ENCODE measurements at regions not wholly inside any gene's neighbourhood (a gene's known extent, or its start where the extent isn't known, plus 50 kb on each side); places are given as distances from the start of the nearest gene placed in this dataset.

DNA sequence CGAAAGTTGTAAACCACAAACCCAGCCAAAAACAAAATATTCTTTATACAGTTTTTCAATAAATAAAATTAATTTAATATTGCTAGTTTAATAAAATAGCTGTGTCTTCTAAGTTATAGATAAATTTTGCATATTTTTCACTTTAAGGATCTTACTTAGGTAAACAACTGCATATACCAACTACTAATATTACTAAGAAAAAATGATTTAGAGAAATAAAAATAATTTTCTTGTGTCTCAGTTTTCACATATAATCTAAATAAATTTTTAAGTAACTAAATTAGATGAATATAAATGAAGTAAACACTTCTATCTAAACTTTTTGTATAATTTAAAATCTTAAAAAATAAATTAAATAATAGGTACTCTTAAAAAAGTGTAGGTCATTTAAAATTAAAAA, 67.1 kb upstream of the TOP3B start:
- Histone ChIP-seq H3K4me3 (no peak overlapping the region), H3K9ac (ENCODE audit: low read depth in 2 of 2, low read length in 2 of 2) (no peak overlapping the region), H3K27ac (no peak overlapping the region), H3K36me3 (no peaks in the 10 kb centered on the region), H3K9me3 (no peaks in the 10 kb centered on the region), H3K27me3 (no peaks in the 10 kb centered on the region), H3K4me1 (no peaks in the 10 kb centered on the region)
- DNase-seq = no peak
- TF ChIP-seq, protein P1, sequence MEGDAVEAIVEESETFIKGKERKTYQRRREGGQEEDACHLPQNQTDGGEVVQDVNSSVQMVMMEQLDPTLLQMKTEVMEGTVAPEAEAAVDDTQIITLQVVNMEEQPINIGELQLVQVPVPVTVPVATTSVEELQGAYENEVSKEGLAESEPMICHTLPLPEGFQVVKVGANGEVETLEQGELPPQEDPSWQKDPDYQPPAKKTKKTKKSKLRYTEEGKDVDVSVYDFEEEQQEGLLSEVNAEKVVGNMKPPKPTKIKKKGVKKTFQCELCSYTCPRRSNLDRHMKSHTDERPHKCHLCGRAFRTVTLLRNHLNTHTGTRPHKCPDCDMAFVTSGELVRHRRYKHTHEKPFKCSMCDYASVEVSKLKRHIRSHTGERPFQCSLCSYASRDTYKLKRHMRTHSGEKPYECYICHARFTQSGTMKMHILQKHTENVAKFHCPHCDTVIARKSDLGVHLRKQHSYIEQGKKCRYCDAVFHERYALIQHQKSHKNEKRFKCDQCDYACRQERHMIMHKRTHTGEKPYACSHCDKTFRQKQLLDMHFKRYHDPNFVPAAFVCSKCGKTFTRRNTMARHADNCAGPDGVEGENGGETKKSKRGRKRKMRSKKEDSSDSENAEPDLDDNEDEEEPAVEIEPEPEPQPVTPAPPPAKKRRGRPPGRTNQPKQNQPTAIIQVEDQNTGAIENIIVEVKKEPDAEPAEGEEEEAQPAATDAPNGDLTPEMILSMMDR (IDR thresholded peaks at IDR 0.05) = no peak
- intact Hi-C loops (cut with DNase I) = no loop called here

- Histone ChIP-seq H3K27me3 (no peaks in the 10 kb centered on the region), H3K4me1 (no peaks in the 10 kb centered on the region), H3K9me3 (no peaks in the 10 kb centered on the region), H3K9ac (ENCODE audit: low read depth in 2 of 2, low read length in 2 of 2) (no peak overlapping the region), H3K27ac (no peak overlapping the region), H3K4me3 (no peak overlapping the region), H3K36me3 (no peaks in the 10 kb centered on the region)
- TF ChIP-seq, protein P1 (IDR thresholded peaks at IDR 0.05) = no peak
- intact Hi-C loops (cut with DNase I) = no loop called here
- DNase-seq = no peak
Observed at GRCh38 chr22:22048981-22049531, 66.5 kb upstream of the TOP3B start.

GRCh38 chr22:22048318-22048942, 65.8 kb upstream of the TOP3B start:
- Histone ChIP-seq H3K9ac (ENCODE audit: low read depth in 2 of 2, low read length in 2 of 2) (no peak overlapping the region), H3K4me1 (no peaks in the 10 kb centered on the region), H3K9me3 (no peaks in the 10 kb centered on the region), H3K27me3 (no peaks in the 10 kb centered on the region), H3K4me3 (no peak overlapping the region), H3K36me3 (no peaks in the 10 kb centered on the region), H3K27ac (no peak overlapping the region)
- TF ChIP-seq, protein P1 (IDR thresholded peaks at IDR 0.05) = no peak
- DNase-seq = no peak
- intact Hi-C loops (cut with DNase I) = no loop called here

DNA sequence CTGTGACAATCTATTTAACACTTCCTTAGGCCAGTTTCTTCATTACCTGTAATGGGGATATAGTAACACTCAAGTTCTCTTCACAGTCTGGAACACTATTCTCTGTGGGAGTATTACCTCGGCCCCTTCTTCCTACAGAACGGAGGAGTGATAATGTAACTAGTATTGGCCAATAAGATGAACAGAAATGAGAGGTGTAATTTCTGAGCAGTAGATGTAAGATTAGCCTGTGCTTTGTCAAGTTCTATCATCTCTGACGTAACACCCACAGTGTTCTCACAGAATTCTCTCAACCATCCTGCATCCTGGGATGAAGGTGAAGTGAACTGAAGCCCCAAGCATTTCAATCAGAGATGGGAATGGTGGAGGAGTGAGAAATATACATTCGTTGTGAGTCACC, 65.2 kb upstream of the TOP3B start:
- Histone ChIP-seq H3K36me3 (no peaks in the 10 kb centered on the region), H3K9ac (ENCODE audit: low read depth in 2 of 2, low read length in 2 of 2) (no peak overlapping the region), H3K27ac (no peak overlapping the region), H3K4me1 (no peaks in the 10 kb centered on the region), H3K4me3 (no peak overlapping the region), H3K9me3 (no peaks in the 10 kb centered on the region), H3K27me3 (no peaks in the 10 kb centered on the region)
- intact Hi-C loops (cut with DNase I) = no loop called here
- DNase-seq = no peak
- TF ChIP-seq, protein P1 (IDR thresholded peaks at IDR 0.05) = no peak

GRCh38 chr22:22047266-22047665, 64.7 kb upstream of the TOP3B start:
- H3K9me3 ChIP-seq = no peaks in the 10 kb centered on the region
- intact Hi-C loops (cut with DNase I) = no loop called here
- H3K9ac ChIP-seq (ENCODE audit: low read depth in 2 of 2, low read length in 2 of 2) = no peak overlapping the region
- no peaks in the 10 kb centered on the region for H3K4me1 ChIP-seq
- H3K27me3 ChIP-seq = no peaks in the 10 kb centered on the region
- TF ChIP-seq, protein P1 (IDR thresholded peaks at IDR 0.05) = no peak
- no peak overlapping the region for H3K4me3 ChIP-seq
- no peaks in the 10 kb centered on the region for H3K36me3 ChIP-seq
- no peak overlapping the region for H3K27ac ChIP-seq
- DNase-seq = no peak

Data from colonic mucosa (tissue), 4 donors.